ENCODE measurements at regions not wholly inside any gene's neighbourhood (a gene's known extent, or its start where the extent isn't known, plus 50 kb on each side); places are given as distances from the start of the nearest gene placed in this dataset.

DNA sequence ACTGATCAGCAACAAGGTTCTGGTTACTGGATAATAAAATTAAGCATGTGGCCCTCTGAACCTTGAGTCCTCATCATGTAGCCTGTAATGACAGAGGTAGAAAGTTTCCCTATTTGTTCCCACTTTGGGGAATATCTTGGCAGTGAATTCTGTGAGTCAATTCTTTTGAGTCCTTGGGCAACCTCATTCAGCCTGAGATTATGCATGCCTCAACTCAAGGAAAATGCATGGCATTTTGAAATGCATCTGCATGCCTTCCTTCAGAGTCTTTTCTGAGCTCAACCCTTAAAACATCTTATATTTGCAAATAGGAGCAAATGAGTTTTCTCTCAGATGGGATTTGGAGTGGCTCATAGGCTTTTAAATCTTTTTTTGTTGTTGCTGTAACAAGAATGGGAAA, 218.1 kb upstream of the CD180 start:
- Histone ChIP-seq H3K27me3 (ENCODE audit: control insufficient read depth in 4 of 4, insufficient read depth in 4 of 4, low read length in 3 of 4) (no peaks in the 10 kb centered on the region), H3K4me1 (ENCODE audit: control insufficient read depth in 4 of 4, insufficient read depth in 4 of 4, low read length in 3 of 4) (no peaks in the 10 kb centered on the region), H3K36me3 (ENCODE audit: control insufficient read depth in 4 of 4, insufficient read depth in 3 of 4, low read depth in 1 of 4, low read length in 3 of 4) (no peaks in the 10 kb centered on the region), H3K27ac (ENCODE audit: low read depth in 1 of 2, low read length in 2 of 2) (no peak overlapping the region), H3K4me3 (ENCODE audit: low read depth in 1 of 3, low read length in 3 of 3) (no peak overlapping the region), H3K9me3 (ENCODE audit: control insufficient read depth in 4 of 4, low read length in 3 of 4) (no peaks in the 10 kb centered on the region), H3K9ac (ENCODE audit: low read depth in 1 of 2, low read length in 2 of 2) (no peak overlapping the region)
- DNase-seq (ENCODE audit: low spot score) = no peak
- TF ChIP-seq HNF4G (IDR thresholded peaks at IDR 0.05) (no peak), HNF4A (conservative IDR thresholded peaks at IDR 0.05) (no peak), FOXA2 (IDR thresholded peaks at IDR 0.05) (no peak), RXRA (IDR thresholded peaks at IDR 0.05) (no peak)

GRCh38 chr5:67413721-67414120, 217.1 kb upstream of the CD180 start:
- WGBS = 83% methylated on average over 3 of the region's 3 CpGs
- H3K4me3 ChIP-seq (ENCODE audit: low read depth in 1 of 3, low read length in 3 of 3) = no peak overlapping the region
- no peak overlapping the region for H3K27ac ChIP-seq (ENCODE audit: low read depth in 1 of 2, low read length in 2 of 2)
- TF ChIP-seq EGR1 (IDR thresholded peaks at IDR 0.05; ENCODE audit: low read depth in 2 of 2) (no peak), FOXA2 (IDR thresholded peaks at IDR 0.05) (no peak), CTCF (IDR thresholded peaks at IDR 0.05; ENCODE audit: low read depth, low read length, missing input control) (no peak), FOXA1 (IDR thresholded peaks at IDR 0.05) (no peak), YY1 (IDR thresholded peaks at IDR 0.05) (no peak), SP1 (IDR thresholded peaks at IDR 0.05) (no peak), GABPA (IDR thresholded peaks at IDR 0.05 in 1 of 2, conservative IDR thresholded peaks at IDR 0.05 in 1 of 2) (no peak), HNF4A (conservative IDR thresholded peaks at IDR 0.05) (no peak), HNF4G (IDR thresholded peaks at IDR 0.05) (no peak), RXRA (IDR thresholded peaks at IDR 0.05) (no peak), TAF1 (conservative IDR thresholded peaks at IDR 0.05) (no peak), JUND (IDR thresholded peaks at IDR 0.05) (no peak), REST (IDR thresholded peaks at IDR 0.05) (no peak), NR2F2 (IDR thresholded peaks at IDR 0.05) (no peak), RAD21 (IDR thresholded peaks at IDR 0.05) (no peak), MAX (IDR thresholded peaks at IDR 0.05) (no peak)
- TF ChIP-seq, protein P1, sequence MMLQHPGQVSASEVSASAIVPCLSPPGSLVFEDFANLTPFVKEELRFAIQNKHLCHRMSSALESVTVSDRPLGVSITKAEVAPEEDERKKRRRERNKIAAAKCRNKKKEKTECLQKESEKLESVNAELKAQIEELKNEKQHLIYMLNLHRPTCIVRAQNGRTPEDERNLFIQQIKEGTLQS (IDR thresholded peaks at IDR 0.05) = no peak
- TF ChIP-seq, protein P2, sequence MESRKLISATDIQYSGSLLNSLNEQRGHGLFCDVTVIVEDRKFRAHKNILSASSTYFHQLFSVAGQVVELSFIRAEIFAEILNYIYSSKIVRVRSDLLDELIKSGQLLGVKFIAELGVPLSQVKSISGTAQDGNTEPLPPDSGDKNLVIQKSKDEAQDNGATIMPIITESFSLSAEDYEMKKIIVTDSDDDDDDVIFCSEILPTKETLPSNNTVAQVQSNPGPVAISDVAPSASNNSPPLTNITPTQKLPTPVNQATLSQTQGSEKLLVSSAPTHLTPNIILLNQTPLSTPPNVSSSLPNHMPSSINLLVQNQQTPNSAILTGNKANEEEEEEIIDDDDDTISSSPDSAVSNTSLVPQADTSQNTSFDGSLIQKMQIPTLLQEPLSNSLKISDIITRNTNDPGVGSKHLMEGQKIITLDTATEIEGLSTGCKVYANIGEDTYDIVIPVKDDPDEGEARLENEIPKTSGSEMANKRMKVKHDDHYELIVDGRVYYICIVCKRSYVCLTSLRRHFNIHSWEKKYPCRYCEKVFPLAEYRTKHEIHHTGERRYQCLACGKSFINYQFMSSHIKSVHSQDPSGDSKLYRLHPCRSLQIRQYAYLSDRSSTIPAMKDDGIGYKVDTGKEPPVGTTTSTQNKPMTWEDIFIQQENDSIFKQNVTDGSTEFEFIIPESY (IDR thresholded peaks at IDR 0.05) = no peak
- H3K4me1 ChIP-seq (ENCODE audit: control insufficient read depth in 4 of 4, insufficient read depth in 4 of 4, low read length in 3 of 4) = no peaks in the 10 kb centered on the region
- H3K9me3 ChIP-seq (ENCODE audit: control insufficient read depth in 4 of 4, low read length in 3 of 4) = no peaks in the 10 kb centered on the region
- DNase-seq (ENCODE audit: low spot score) = no peak
- H3K27me3 ChIP-seq (ENCODE audit: control insufficient read depth in 4 of 4, insufficient read depth in 4 of 4, low read length in 3 of 4) = no peaks in the 10 kb centered on the region
- H3K36me3 ChIP-seq (ENCODE audit: control insufficient read depth in 4 of 4, insufficient read depth in 3 of 4, low read depth in 1 of 4, low read length in 3 of 4) = no peaks in the 10 kb centered on the region
- H3K9ac ChIP-seq (ENCODE audit: low read depth in 1 of 2, low read length in 2 of 2) = no peak overlapping the region

Measured in liver (tissue), 8 donors.